ENCODE measurements at regions not wholly inside any gene's neighbourhood (a gene's known extent, or its start where the extent isn't known, plus 50 kb on each side); places are given as distances from the start of the nearest gene placed in this dataset.

DNA sequence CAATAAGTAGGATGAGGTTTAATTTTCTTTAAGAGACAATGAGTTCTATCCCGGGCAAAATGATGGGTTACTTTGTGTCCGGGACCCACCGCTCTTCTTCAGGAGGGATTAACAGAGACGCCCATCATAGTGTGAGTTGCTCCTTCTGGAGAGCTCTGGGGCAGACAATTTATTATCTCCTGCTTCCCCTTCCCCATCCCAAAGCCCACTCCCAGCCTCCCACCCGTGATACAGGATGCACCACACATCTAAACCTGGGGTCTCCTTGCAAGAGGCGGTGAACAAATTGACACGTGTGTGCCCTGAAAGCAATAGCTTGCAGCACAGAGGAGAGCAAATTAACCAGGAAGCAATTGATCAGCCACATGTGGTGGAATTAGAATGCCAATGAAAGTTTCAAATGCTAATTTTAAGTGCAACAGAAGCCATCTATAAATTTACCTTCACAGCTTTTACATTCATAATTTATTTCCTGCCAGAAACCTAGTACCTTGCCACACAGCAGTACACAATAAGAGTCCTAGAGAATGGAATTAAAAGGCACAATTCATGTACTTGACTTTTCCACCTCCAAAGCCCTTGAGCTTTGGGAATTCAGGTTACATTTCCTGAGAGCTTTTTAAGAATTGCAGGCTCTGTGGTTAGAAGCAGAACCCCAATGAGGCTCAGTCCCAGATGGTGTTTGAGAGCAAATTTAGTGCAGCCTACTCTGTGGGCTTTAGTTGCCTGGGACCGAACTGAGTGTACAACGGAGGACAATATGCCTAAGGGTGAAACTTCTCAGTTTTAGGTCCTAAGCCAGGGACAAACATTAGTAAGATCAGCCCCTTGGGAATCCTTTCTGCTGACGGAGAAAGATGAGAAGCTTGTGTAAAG lies 399.6 kb downstream of the MED10 start:
- H3K4me1 ChIP-seq, result peaks cover 0 to 3% of the 10 kb centered on the region in 2 donors
- H3K36me3 ChIP-seq, result no peaks in the 10 kb centered on the region
- no peak for DNase-seq (ENCODE audit: low spot score)
- no peak overlapping the region for H3K4me3 ChIP-seq
- TF ChIP-seq, protein P1, sequence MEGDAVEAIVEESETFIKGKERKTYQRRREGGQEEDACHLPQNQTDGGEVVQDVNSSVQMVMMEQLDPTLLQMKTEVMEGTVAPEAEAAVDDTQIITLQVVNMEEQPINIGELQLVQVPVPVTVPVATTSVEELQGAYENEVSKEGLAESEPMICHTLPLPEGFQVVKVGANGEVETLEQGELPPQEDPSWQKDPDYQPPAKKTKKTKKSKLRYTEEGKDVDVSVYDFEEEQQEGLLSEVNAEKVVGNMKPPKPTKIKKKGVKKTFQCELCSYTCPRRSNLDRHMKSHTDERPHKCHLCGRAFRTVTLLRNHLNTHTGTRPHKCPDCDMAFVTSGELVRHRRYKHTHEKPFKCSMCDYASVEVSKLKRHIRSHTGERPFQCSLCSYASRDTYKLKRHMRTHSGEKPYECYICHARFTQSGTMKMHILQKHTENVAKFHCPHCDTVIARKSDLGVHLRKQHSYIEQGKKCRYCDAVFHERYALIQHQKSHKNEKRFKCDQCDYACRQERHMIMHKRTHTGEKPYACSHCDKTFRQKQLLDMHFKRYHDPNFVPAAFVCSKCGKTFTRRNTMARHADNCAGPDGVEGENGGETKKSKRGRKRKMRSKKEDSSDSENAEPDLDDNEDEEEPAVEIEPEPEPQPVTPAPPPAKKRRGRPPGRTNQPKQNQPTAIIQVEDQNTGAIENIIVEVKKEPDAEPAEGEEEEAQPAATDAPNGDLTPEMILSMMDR (IDR thresholded peaks at IDR 0.05), result no peak
- no peaks in the 10 kb centered on the region for H3K27me3 ChIP-seq
- no peaks in the 10 kb centered on the region for H3K9me3 ChIP-seq
- no peak overlapping the region for H3K27ac ChIP-seq

- no peaks in the 10 kb centered on the region for H3K9me3 ChIP-seq
- H3K36me3 ChIP-seq, result no peaks in the 10 kb centered on the region
- H3K4me1 ChIP-seq, result no peaks in the 10 kb centered on the region
- no peak overlapping the region for H3K4me3 ChIP-seq
- no peak for DNase-seq (ENCODE audit: low spot score)
- TF ChIP-seq, protein P1 (IDR thresholded peaks at IDR 0.05), result no peak
- no peak overlapping the region for H3K27ac ChIP-seq
- no peaks in the 10 kb centered on the region for H3K27me3 ChIP-seq
Observed at GRCh38 chr5:5971203-5971602, 407.1 kb downstream of the MED10 start.

DNA sequence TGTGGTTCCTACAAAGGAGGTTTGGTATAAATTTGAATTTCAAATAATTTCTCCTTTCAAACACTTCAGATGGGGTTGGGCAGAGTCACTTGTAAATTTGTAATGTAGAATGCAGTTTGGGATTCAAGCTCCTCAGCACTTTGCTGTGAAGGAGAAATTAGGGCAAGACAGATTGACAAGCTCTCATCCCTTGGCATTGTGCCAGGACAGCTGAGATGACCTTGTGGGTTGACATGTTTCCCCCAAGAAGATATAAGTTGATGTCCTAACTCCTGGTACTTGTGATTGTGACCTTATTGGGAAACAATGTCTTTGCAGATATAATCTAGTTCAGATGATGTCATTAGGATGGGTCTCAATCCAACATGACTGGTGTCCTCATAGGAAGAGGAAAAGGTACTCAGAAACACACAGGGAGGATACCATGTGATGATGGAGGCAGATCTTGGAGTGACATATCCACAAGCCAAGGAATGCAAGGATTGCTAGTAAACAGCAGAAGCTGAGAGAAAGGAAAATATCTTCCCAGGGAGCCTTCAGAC lies 408.3 kb downstream of the MED10 start:
- no peak overlapping the region for H3K4me3 ChIP-seq
- H3K36me3 ChIP-seq, result no peaks in the 10 kb centered on the region
- H3K4me1 ChIP-seq, result no peaks in the 10 kb centered on the region
- DNase-seq (ENCODE audit: low spot score), result no peak
- H3K27me3 ChIP-seq, result no peaks in the 10 kb centered on the region
- no peaks in the 10 kb centered on the region for H3K9me3 ChIP-seq
- TF ChIP-seq, protein P1 (IDR thresholded peaks at IDR 0.05), result no peak
- no peak overlapping the region for H3K27ac ChIP-seq

GRCh38 chr5:5968981-5969380 lies 409.4 kb downstream of the MED10 start:
- peaks cover 0 to 4% of the 10 kb centered on the region in 2 donors for H3K9me3 ChIP-seq
- H3K4me3 ChIP-seq, result no peak overlapping the region
- no peak for DNase-seq (ENCODE audit: low spot score)
- TF ChIP-seq, protein P1 (IDR thresholded peaks at IDR 0.05), result no peak
- no peaks in the 10 kb centered on the region for H3K4me1 ChIP-seq
- no peak overlapping the region for H3K27ac ChIP-seq
- H3K36me3 ChIP-seq, result no peaks in the 10 kb centered on the region
- H3K27me3 ChIP-seq, result no peaks in the 10 kb centered on the region

DNA sequence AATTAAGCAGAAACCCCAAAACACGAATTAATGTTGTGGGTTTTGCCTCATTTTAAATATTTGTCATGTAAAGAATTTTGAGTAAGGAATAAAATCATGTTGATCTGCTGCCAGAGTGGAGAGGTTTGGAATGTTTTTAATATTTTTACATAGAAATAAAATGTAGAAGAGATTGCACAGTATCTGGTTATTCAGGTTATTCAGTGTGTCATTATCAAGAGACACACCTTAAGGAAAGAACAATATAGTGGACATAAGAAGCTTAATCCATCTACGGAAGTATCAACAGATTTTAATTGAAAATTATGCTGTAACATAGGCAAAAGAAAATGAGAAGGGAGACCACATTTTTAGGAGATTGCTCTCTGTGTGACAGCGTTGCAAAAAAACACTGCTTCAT lies 410.4 kb downstream of the MED10 start:
- TF ChIP-seq, protein P1 (IDR thresholded peaks at IDR 0.05), result no peak
- Histone ChIP-seq H3K27me3 (no peaks in the 10 kb centered on the region), H3K27ac (no peak overlapping the region), H3K4me1 (no peaks in the 10 kb centered on the region), H3K9me3 (peaks cover 0 to 4% of the 10 kb centered on the region in 2 donors), H3K4me3 (no peak overlapping the region), H3K36me3 (no peaks in the 10 kb centered on the region)
- DNase-seq (ENCODE audit: low spot score), result no peak

All from right atrium auricular region (tissue), 2 donors.